Calu3 (cell line): ENCODE measurements at regions not wholly inside any gene's neighbourhood (a gene's known extent, or its start where the extent isn't known, plus 50 kb on each side); places are given as distances from the start of the nearest gene placed in this dataset.

Experiments
- BruUV-seq: library from RNA; stranded (reverse); fragments of 400-500 nt; replicated peaks from 2 replicates; lab custom pipeline; 2021; lab: Mats Ljungman, UMichigan
- CTCF ChIA-PET: fragments of 300-600 bp; sonication (Branson Sonifier 250); formaldehyde crosslinking; loops from one replicate; lab custom pipeline; 2022; ENCODE audit warnings: antibody characterized with exemption; lab: Charles Lee
- DNase-seq: peaks from one replicate; pipeline ENCODE4 v3.0.0; 2022
- H3K27ac Mint-ChIP-seq: one replicate; pipeline ENCODE4 v1.8.0; 2022; ENCODE audit warnings: mixed read lengths; ENCODE audit not compliant: unreplicated experiment
- H3K27me3 Mint-ChIP-seq: one replicate; pipeline ENCODE4 v1.8.0; 2022; ENCODE audit warnings: mixed read lengths; ENCODE audit not compliant: unreplicated experiment
- H3K36me3 Mint-ChIP-seq: one replicate; pipeline ENCODE4 v1.8.0; 2022; ENCODE audit warnings: mild to moderate bottlenecking, moderate library complexity, mixed read lengths; ENCODE audit not compliant: insufficient read depth, unreplicated experiment
- H3K4me1 Mint-ChIP-seq: one replicate; pipeline ENCODE4 v1.8.0; 2022; ENCODE audit warnings: mild to moderate bottlenecking, low read depth, mixed read lengths; ENCODE audit not compliant: unreplicated experiment
- H3K4me3 Mint-ChIP-seq: one replicate; pipeline ENCODE4 v1.8.0; 2022; ENCODE audit warnings: mild to moderate bottlenecking, low read depth, moderate library complexity, mixed read lengths; ENCODE audit not compliant: unreplicated experiment
- H3K9me3 Mint-ChIP-seq: one replicate; pipeline ENCODE4 v1.8.0; 2022; ENCODE audit warnings: low read depth, mixed read lengths; ENCODE audit not compliant: unreplicated experiment
- CTCF ChIP-seq: fragments of 200-600 bp; IDR thresholded peaks from one replicate; pipeline ENCODE4 v1.8.0; 2022; ENCODE audit warnings: antibody characterized with exemption; ENCODE audit not compliant: unreplicated experiment
- intact Hi-C: fragments of 100-400 bp; cut with micrococcal nuclease; formaldehyde crosslinking; loops from one replicate; pipeline ENCODE4 v1.10.0; 2022; ENCODE audit not compliant: unreplicated experiment

GRCh38 chr9:18143073-18143745 is 330.7 kb upstream of the ADAMTSL1 start:
- no peak overlapping the region for H3K4me3 Mint-ChIP-seq
- H3K4me1 Mint-ChIP-seq: no peaks in the 10 kb centered on the region
- CTCF ChIA-PET: interaction anchor here (0.6 to 1.4 kb wide), 5 partner anchors 8 to 349 kb away, joined by 3 to 8 read pairs (median 3); no protein-coding TSS in a partner anchor
- H3K36me3 Mint-ChIP-seq: no peaks in the 10 kb centered on the region
- H3K9me3 Mint-ChIP-seq: no peaks in the 10 kb centered on the region
- no peak overlapping the region for H3K27ac Mint-ChIP-seq
- peak; percentile 4 for DNase-seq
- TF ChIP-seq CTCF: no peak
- intact Hi-C loops: loop anchor here (10.0 kb wide), 1 partner anchor 328 kb away; no protein-coding TSS in a partner anchor
- no peaks in the 10 kb centered on the region for H3K27me3 Mint-ChIP-seq
- BruUV-seq: no TSS peak

- Mint-ChIP-seq H3K4me3 (no peak overlapping the region), H3K4me1 (no peaks in the 10 kb centered on the region), H3K27ac (no peak overlapping the region), H3K27me3 (no peaks in the 10 kb centered on the region), H3K36me3 (no peaks in the 10 kb centered on the region), H3K9me3 (no peaks in the 10 kb centered on the region)
- BruUV-seq: no TSS peak
- no peak for DNase-seq
- no peak for TF ChIP-seq CTCF
- CTCF ChIA-PET: interaction anchor here (1.1 to 1.3 kb wide), 2 partner anchors 11 to 619 kb away, joined by 3 to 4 read pairs; no protein-coding TSS in a partner anchor
- intact Hi-C loops: loop anchor here (10.0 kb wide), 1 partner anchor 332 kb away; no protein-coding TSS in a partner anchor
Observed at GRCh38 chr9:18146329-18146728, 327.6 kb upstream of the ADAMTSL1 start.

- Mint-ChIP-seq H3K27me3 (no peaks in the 10 kb centered on the region), H3K4me3 (no peak overlapping the region), H3K27ac (no peak overlapping the region), H3K4me1 (no peaks in the 10 kb centered on the region), H3K36me3 (no peaks in the 10 kb centered on the region), H3K9me3 (no peaks in the 10 kb centered on the region)
- CTCF ChIA-PET: no interaction called here
- DNase-seq: no peak
- no peak for TF ChIP-seq CTCF
- no TSS peak for BruUV-seq
- intact Hi-C loops: loop anchor here (1.0 to 10.0 kb wide), 2 partner anchors 59 to 335 kb away; no protein-coding TSS in a partner anchor
Observed at GRCh38 chr9:18149471-18150011, 324.4 kb upstream of the ADAMTSL1 start.

GRCh38 chr9:18154661-18155060 is 319.3 kb upstream of the ADAMTSL1 start:
- H3K4me3 Mint-ChIP-seq: no peak overlapping the region
- H3K4me1 Mint-ChIP-seq: no peaks in the 10 kb centered on the region
- no peak for TF ChIP-seq CTCF
- intact Hi-C loops: no loop called here
- CTCF ChIA-PET: no interaction called here
- H3K27ac Mint-ChIP-seq: no peak overlapping the region
- no peaks in the 10 kb centered on the region for H3K9me3 Mint-ChIP-seq
- no peaks in the 10 kb centered on the region for H3K27me3 Mint-ChIP-seq
- H3K36me3 Mint-ChIP-seq: no peaks in the 10 kb centered on the region
- no peak for DNase-seq
- no TSS peak for BruUV-seq
